H9 (cell line): ENCODE measurements at regions not wholly inside any gene's neighbourhood (a gene's known extent, or its start where the extent isn't known, plus 50 kb on each side); places are given as distances from the start of the nearest gene placed in this dataset.

Source experiments
- DNase-seq: peaks from one replicate; pipeline ENCODE4 v3.0.0-alpha.2; 2017
- H2AFZ ChIP-seq: one replicate; pipeline ENCODE4 v1.6.1; 2013; ENCODE audit warnings: mild to moderate bottlenecking, low read length, control low read depth, moderate library complexity
- H2AK5ac ChIP-seq: 2 replicates; pipeline ENCODE4 v1.6.1; 2013; ENCODE audit warnings: low read length, control low read depth, mixed read lengths; ENCODE audit not compliant: insufficient read length
- H2BK120ac ChIP-seq: one replicate; pipeline ENCODE4 v1.6.1; 2013; ENCODE audit warnings: low read depth, mild to moderate bottlenecking, low read length, control low read depth, inconsistent platforms; ENCODE audit not compliant: poor library complexity, severe bottlenecking
- H2BK12ac ChIP-seq: 2 replicates; pipeline ENCODE4 v1.6.1; 2013; ENCODE audit warnings: low read length, control low read depth, mixed read lengths, low read depth; ENCODE audit not compliant: insufficient read length
- H2BK15ac ChIP-seq: 2 replicates; pipeline ENCODE4 v1.6.1; 2013; ENCODE audit warnings: low read depth, low read length, control low read depth
- H2BK20ac ChIP-seq: one replicate; pipeline ENCODE4 v1.6.1; 2013; ENCODE audit warnings: low read depth, mild to moderate bottlenecking, low read length, control low read depth, inconsistent platforms; ENCODE audit not compliant: poor library complexity, severe bottlenecking
- H2BK5ac ChIP-seq: 2 replicates; pipeline ENCODE4 v1.6.1; 2013; ENCODE audit warnings: low read length, control low read depth, mixed read lengths; ENCODE audit not compliant: insufficient read length
- H3K14ac ChIP-seq: 2 replicates; pipeline ENCODE4 v1.6.1; 2013; ENCODE audit warnings: low read length, control low read depth; ENCODE audit not compliant: insufficient read depth
- H3K18ac ChIP-seq: 2 replicates; pipeline ENCODE4 v1.6.1; 2013; ENCODE audit warnings: low read depth, mild to moderate bottlenecking, mixed read lengths, low read length, control low read depth; ENCODE audit not compliant: insufficient read length
- H3K23ac ChIP-seq: 2 replicates; pipeline ENCODE4 v1.6.1; 2013; ENCODE audit warnings: low read length, control low read depth, mixed read lengths, low read depth; ENCODE audit not compliant: insufficient read length
- H3K23me2 ChIP-seq: 2 replicates; pipeline ENCODE4 v1.6.1; 2013; ENCODE audit warnings: low read depth, mild to moderate bottlenecking, mixed read lengths, low read length, control low read depth; ENCODE audit not compliant: insufficient read length, poor library complexity, severe bottlenecking
- H3K27ac ChIP-seq: 2 replicates; pipeline ENCODE4 v1.5.1; 2013; ENCODE audit warnings: low read length, control low read depth, mixed read lengths, low read depth; ENCODE audit not compliant: insufficient read length
- H3K27me3 ChIP-seq: 2 replicates; pipeline ENCODE4 v1.6.1; 2013; ENCODE audit warnings: low read length, control low read depth, inconsistent platforms; ENCODE audit not compliant: insufficient read depth
- H3K4ac ChIP-seq: 2 replicates; pipeline ENCODE4 v1.6.1; 2013; ENCODE audit warnings: low read depth, mild to moderate bottlenecking, control low read depth, inconsistent platforms, low read length, moderate library complexity
- H3K4me1 ChIP-seq: 2 replicates; pipeline ENCODE4 v1.6.1; 2013; ENCODE audit warnings: low read length, control low read depth, inconsistent platforms; ENCODE audit not compliant: insufficient read depth
- H3K4me2 ChIP-seq: 2 replicates; pipeline ENCODE4 v1.6.1; 2013; ENCODE audit warnings: low read length, control low read depth, mixed read lengths; ENCODE audit not compliant: insufficient read length, insufficient read depth
- H3K56ac ChIP-seq: 2 replicates; pipeline ENCODE4 v1.6.1; 2013; ENCODE audit warnings: low read depth, mild to moderate bottlenecking, mixed read lengths, low read length, control low read depth; ENCODE audit not compliant: insufficient read length
- H3K79me1 ChIP-seq: 2 replicates; pipeline ENCODE4 v1.6.1; 2013; ENCODE audit warnings: low read depth, mild to moderate bottlenecking, moderate library complexity, low read length, control low read depth, inconsistent platforms; ENCODE audit not compliant: insufficient read depth, poor library complexity, severe bottlenecking
- H3K79me2 ChIP-seq: 2 replicates; pipeline ENCODE4 v1.6.1; 2013; ENCODE audit warnings: low read length, control low read depth, inconsistent platforms; ENCODE audit not compliant: insufficient read depth
- H3K9ac ChIP-seq: 2 replicates; pipeline ENCODE4 v1.6.1; 2013; ENCODE audit warnings: low read length, control low read depth, mixed read lengths; ENCODE audit not compliant: insufficient read length; ENCODE audit errors: extremely low read depth
- H3K9me3 ChIP-seq: one replicate; pipeline ENCODE4 v1.6.1; 2013; ENCODE audit warnings: low read depth, low read length, inconsistent platforms; ENCODE audit not compliant: control insufficient read depth
- H3T11ph ChIP-seq: one replicate; pipeline ENCODE4 v1.6.1; 2013; ENCODE audit warnings: mild to moderate bottlenecking, low read length, control low read depth, inconsistent platforms
- H4K20me1 ChIP-seq: one replicate; pipeline ENCODE4 v1.6.1; 2013; ENCODE audit not compliant: control insufficient read depth, insufficient read length, insufficient read depth
- H4K5ac ChIP-seq: 2 replicates; pipeline ENCODE4 v1.6.1; 2013; ENCODE audit warnings: low read depth, mild to moderate bottlenecking, mixed read lengths, low read length, control low read depth; ENCODE audit not compliant: insufficient read length
- H4K8ac ChIP-seq: replicated peaks from 2 replicates; pipeline ENCODE4 v1.6.1; 2013; ENCODE audit warnings: low read length, control low read depth, mixed read lengths, low read depth; ENCODE audit not compliant: insufficient read length
- H4K91ac ChIP-seq: 2 replicates; pipeline ENCODE4 v1.6.1; 2013; ENCODE audit warnings: low read depth, mild to moderate bottlenecking, moderate library complexity, mixed read lengths, low read length, control low read depth; ENCODE audit not compliant: insufficient read length
- H3K27ac Mint-ChIP-seq, 3 experiments: 2 replicates in 2 of 3; 3 replicates in 1 of 3; pipeline ENCODE4 v1.8.0; 2020 to 2021; ENCODE audit warnings: mixed read lengths in 3 of 3, mild to moderate bottlenecking in 1 of 3, moderate library complexity in 1 of 3
- H3K27me3 Mint-ChIP-seq: 2 replicates; pipeline ENCODE4 v1.8.0; 2021; ENCODE audit warnings: low read depth, mild to moderate bottlenecking, moderate library complexity, mixed read lengths
- H3K36me3 Mint-ChIP-seq, 3 experiments: 2 replicates in 2 of 3; 3 replicates in 1 of 3; pipeline ENCODE4 v1.8.0; 2020 to 2021; ENCODE audit warnings: low read depth in 3 of 3, mixed read lengths in 3 of 3; ENCODE audit not compliant: insufficient read depth in 1 of 3
- H3K4me1 Mint-ChIP-seq, 2 experiments: 2 replicates each; pipeline ENCODE4 v1.8.0; 2020; ENCODE audit warnings: mixed read lengths in 2 of 2
- H3K4me3 Mint-ChIP-seq, 2 experiments: 2 replicates in 1 of 2; 3 replicates in 1 of 2; pipeline ENCODE4 v1.8.0; 2020 to 2021; ENCODE audit warnings: mild to moderate bottlenecking in 2 of 2, mixed read lengths in 2 of 2, moderate library complexity in 1 of 2
- H3K9me3 Mint-ChIP-seq, 2 experiments: 2 replicates in 1 of 2; 3 replicates in 1 of 2; pipeline ENCODE4 v1.8.0; 2020; ENCODE audit warnings: mild to moderate bottlenecking in 2 of 2, mixed read lengths in 2 of 2, moderate library complexity in 1 of 2
- CTCF ChIP-seq: fragments of 200-600 bp; sonication (generic); conservative IDR thresholded peaks from 3 replicates; pipeline ENCODE4 v1.8.0; 2021; ENCODE audit warnings: antibody characterized with exemption, mild to moderate bottlenecking
- WGBS: extraction: QIAGEN DNeasy Blood & Tissue Kit; methylation state at CpG from one replicate; pipeline ENCODE4 v1.1.7; 2013; ENCODE audit warnings: missing lambda C conversion rate, low lambda C conversion rate, mixed read lengths; ENCODE audit not compliant: insufficient read length; ENCODE audit errors: extremely low coverage; 5-methylcytosine and 5-hydroxymethylcytosine counted together

- Histone ChIP-seq H3K56ac (no peak overlapping the region), H2BK5ac (no peak overlapping the region), H3K23me2 (no peaks in the 10 kb centered on the region), H3K23ac (no peak overlapping the region), H4K91ac (no peak overlapping the region), H3K18ac (no peak overlapping the region), H3K4me1 (peaks cover 6% of the 10 kb centered on the region), H2AFZ (no peak overlapping the region), H2BK15ac (no peak overlapping the region), H3K14ac (no peak overlapping the region), H2BK20ac (no peak overlapping the region), H4K5ac (no peak overlapping the region), H3K27me3 (no peaks in the 10 kb centered on the region), H3K9me3 (no peaks in the 10 kb centered on the region), H3K9ac (no peak overlapping the region), H4K20me1 (no peaks in the 10 kb centered on the region), H2AK5ac (no peak overlapping the region), H3K4me2 (no peak overlapping the region), H3T11ph (no peak overlapping the region), H3K4ac (no peak overlapping the region), H2BK120ac (no peak overlapping the region), H4K8ac (no peak overlapping the region), H3K27ac (no peak overlapping the region), H3K79me2 (peaks cover 3% of the 10 kb centered on the region; the same call in 1 of the 2 replicates), H3K79me1 (no peaks in the 10 kb centered on the region), H2BK12ac (no peak overlapping the region)
- no peak overlapping the region for H3K27ac Mint-ChIP-seq
- no CpG with 5 or more reads among the region's 3 CpGs for WGBS
- no peak overlapping the region for H3K4me3 Mint-ChIP-seq
- TF ChIP-seq CTCF = no peak
- peaks cover 25 to 37% of the 10 kb centered on the region in 2 experiments for H3K4me1 Mint-ChIP-seq
- no peaks in the 10 kb centered on the region for H3K9me3 Mint-ChIP-seq
- H3K27me3 Mint-ChIP-seq = 0 out of 2 replicates have a peak, but pooled peaks cover 1% of the 10 kb centered on the region
- H3K36me3 Mint-ChIP-seq = 0 out of 7 replicates have a peak, but pooled peaks cover 0 to 4% (median 0%) of the 10 kb centered on the region in 3 experiments
- no peak for DNase-seq
These were observed 344.5 kb upstream of the PPARGC1A start for GRCh38 chr4:24234288-24234848.
